H1 (cell line): ENCODE measurements at regions not wholly inside any gene's neighbourhood (a gene's known extent, or its start where the extent isn't known, plus 50 kb on each side); places are given as distances from the start of the nearest gene placed in this dataset.

Experiments
- CTCF ChIA-PET: fragments of 300-600 bp; sonication (Branson Sonifier 250); formaldehyde crosslinking; loops from one replicate; lab custom pipeline; 2021; ENCODE audit not compliant: partially characterized antibody; lab: Charles Lee
- POLR2A ChIA-PET: fragments of 300-600 bp; sonication (Branson Sonifier 250); formaldehyde crosslinking; loops from one replicate; lab custom pipeline; 2021; ENCODE audit warnings: inconsistent platforms; ENCODE audit not compliant: partially characterized antibody; lab: Charles Lee
- DNase-seq, 2 experiments: peaks; one replicate each; pipeline versions ENCODE4 v3.0.0 to v3.0.0-alpha.2; 2010 to 2022; ENCODE audit warnings: low spot score in 2 of 2, low read depth in 1 of 2, mixed read lengths in 1 of 2
- FAIRE-seq: peaks from 2 replicates; lab custom pipeline; 2011; peaks lifted over from hg19 to GRCh38; lab: Jason Lieb, UNC
- H2AFZ ChIP-seq: 2 replicates; pipeline ENCODE4 v1.8.1; 2012; ENCODE audit warnings: low read length, inconsistent platforms
- H2AK5ac ChIP-seq: 2 replicates; pipeline ENCODE4 v1.6.1; 2013; ENCODE audit warnings: low read depth, low read length
- H2BK120ac ChIP-seq: replicated peaks from 2 replicates; pipeline ENCODE3; 2013; ENCODE audit warnings: low read depth, low read length, inconsistent platforms
- H2BK12ac ChIP-seq: 2 replicates; pipeline ENCODE4 v1.6.1; 2013; ENCODE audit warnings: low read depth, low read length
- H2BK15ac ChIP-seq: 2 replicates; pipeline ENCODE4 v1.6.1; 2013; ENCODE audit warnings: low read length
- H2BK20ac ChIP-seq: 2 replicates; pipeline ENCODE4 v1.6.1; 2013; ENCODE audit warnings: low read length
- H2BK5ac ChIP-seq: 2 replicates; pipeline ENCODE4 v1.6.1; 2013; ENCODE audit warnings: low read depth, low read length
- H3K14ac ChIP-seq: 2 replicates; pipeline ENCODE4 v1.6.1; 2013; ENCODE audit warnings: inconsistent platforms; ENCODE audit not compliant: insufficient read length
- H3K18ac ChIP-seq: 2 replicates; pipeline ENCODE4 v1.6.1; 2013; ENCODE audit warnings: low read length; ENCODE audit errors: extremely low read depth
- H3K23ac ChIP-seq: 2 replicates; pipeline ENCODE4 v1.6.1; 2013; ENCODE audit warnings: inconsistent platforms; ENCODE audit not compliant: insufficient read length
- H3K23me2 ChIP-seq: 2 replicates; pipeline ENCODE4 v1.6.1; 2013; ENCODE audit warnings: low read depth, low read length
- H3K27ac ChIP-seq: 2 replicates; pipeline ENCODE4 v1.6.1; 2011; ENCODE audit warnings: low read depth, low read length, inconsistent platforms
- H3K27me3 ChIP-seq, 4 experiments: replicated peaks in 1 of 4; 1 replicate in 1 of 4; 2 replicates in 3 of 4; pipeline versions ENCODE4 v1.6.1 to v1.8.1; 2011 to 2013; ENCODE audit warnings: low read length in 3 of 4, mild to moderate bottlenecking in 3 of 4, inconsistent platforms in 2 of 4, mixed read lengths in 2 of 4, moderate library complexity in 1 of 4; ENCODE audit not compliant: control insufficient read depth in 3 of 4, insufficient read depth in 3 of 4; ENCODE audit errors: extremely low read depth in 1 of 4
- H3K36me3 ChIP-seq, 4 experiments: 2 replicates each; pipeline versions ENCODE4 v1.6.1 to v1.8.1; 2011 to 2013; ENCODE audit warnings: mild to moderate bottlenecking in 4 of 4, low read length in 3 of 4, moderate library complexity in 2 of 4, control low read depth in 1 of 4, inconsistent platforms in 1 of 4; ENCODE audit not compliant: insufficient read depth in 4 of 4, control insufficient read depth in 2 of 4
- H3K4ac ChIP-seq: replicated peaks from 2 replicates; pipeline ENCODE3; 2013; ENCODE audit warnings: low read length, low read depth, mixed read lengths, inconsistent platforms; ENCODE audit not compliant: insufficient read length
- H3K4me1 ChIP-seq, 4 experiments: replicated peaks in 1 of 4; 1 replicate in 1 of 4; 2 replicates in 3 of 4; pipeline versions ENCODE4 v1.6.1 to v1.8.1; 2011 to 2013; ENCODE audit warnings: low read length in 3 of 4, inconsistent platforms in 2 of 4, mixed read lengths in 1 of 4; ENCODE audit not compliant: insufficient read depth in 4 of 4, control insufficient read depth in 3 of 4
- H3K4me2 ChIP-seq, 2 experiments: 2 replicates each; pipeline versions ENCODE4 v1.6.1 to v1.8.1; 2011 to 2013; ENCODE audit warnings: low read depth in 2 of 2, low read length in 2 of 2, control low read depth in 1 of 2, inconsistent platforms in 1 of 2, mild to moderate bottlenecking in 1 of 2; ENCODE audit not compliant: insufficient read depth in 1 of 2
- H3K4me3 ChIP-seq, 4 experiments: fragments of 200-600, 300-600 bp in 1 of 4; sonication (generic), shearing (Covaris generic), sonication (Bioruptor Twin) in 1 of 4; 2 replicates each; pipeline versions ENCODE4 v1.5.1 to v1.8.1; 2011 to 2016; ENCODE audit warnings: low read length in 4 of 4, low read depth in 3 of 4, control low read depth in 2 of 4, inconsistent platforms in 2 of 4, mild to moderate bottlenecking in 2 of 4, mixed read lengths in 1 of 4, moderate library complexity in 1 of 4; ENCODE audit not compliant: insufficient read depth in 2 of 4; ENCODE audit errors: extremely low read depth in 1 of 4
- H3K56ac ChIP-seq: replicated peaks from 2 replicates; pipeline ENCODE3; 2013; ENCODE audit warnings: low read depth, mild to moderate bottlenecking, mixed read lengths, low read length, inconsistent platforms; ENCODE audit not compliant: insufficient read length
- H3K79me1 ChIP-seq: 2 replicates; pipeline ENCODE4 v1.6.1; 2013; ENCODE audit warnings: low read depth, low read length, control low read depth
- H3K79me2 ChIP-seq, 2 experiments: 2 replicates each; pipeline versions ENCODE4 v1.6.1 to v1.8.1; 2012 to 2013; ENCODE audit warnings: low read length in 2 of 2, mild to moderate bottlenecking in 2 of 2, inconsistent platforms in 1 of 2; ENCODE audit not compliant: insufficient read depth in 2 of 2, control insufficient read depth in 1 of 2
- H3K9ac ChIP-seq, 4 experiments: replicated peaks in 1 of 4; 1 replicate in 1 of 4; 2 replicates in 3 of 4; pipeline versions ENCODE4 v1.6.1 to v1.8.1; 2011 to 2013; ENCODE audit warnings: low read depth in 3 of 4, low read length in 3 of 4, control low read depth in 2 of 4, mild to moderate bottlenecking in 2 of 4, moderate library complexity in 2 of 4, inconsistent platforms in 1 of 4; ENCODE audit errors: extremely low read depth in 1 of 4
- H3K9me3 ChIP-seq, 2 experiments: 2 replicates each; pipeline versions ENCODE4 v1.6.1 to v1.8.1; 2012 to 2013; ENCODE audit warnings: mild to moderate bottlenecking in 2 of 2, moderate library complexity in 2 of 2, control low read depth in 1 of 2, inconsistent platforms in 1 of 2, low read depth in 1 of 2, low read length in 1 of 2, mixed read lengths in 1 of 2; ENCODE audit not compliant: insufficient read depth in 2 of 2
- H4K20me1 ChIP-seq, 2 experiments: replicated peaks in 1 of 2; 2 replicates each; pipeline versions ENCODE3 to v1.8.1; 2011 to 2013; ENCODE audit warnings: inconsistent platforms in 2 of 2, low read length in 2 of 2, mild to moderate bottlenecking in 1 of 2; ENCODE audit not compliant: insufficient read depth in 2 of 2, control insufficient read depth in 1 of 2
- H4K5ac ChIP-seq: 2 replicates; pipeline ENCODE4 v1.6.1; 2013; ENCODE audit warnings: low read length, low read depth, mixed read lengths, inconsistent platforms; ENCODE audit not compliant: insufficient read length
- H4K8ac ChIP-seq: 2 replicates; pipeline ENCODE4 v1.8.0; 2013; ENCODE audit warnings: mild to moderate bottlenecking, moderate library complexity, low read length, inconsistent platforms; ENCODE audit not compliant: insufficient read depth; ENCODE audit errors: extremely low read depth
- H4K91ac ChIP-seq: replicated peaks from 2 replicates; pipeline ENCODE3; 2013; ENCODE audit warnings: low read length, mixed read lengths, inconsistent platforms; ENCODE audit not compliant: insufficient read length
- POLR2A ChIP-seq, 2 experiments: IDR thresholded peaks; 1 replicate in 1 of 2; 2 replicates in 1 of 2; pipeline ENCODE4 v1.6.1; 2011; ENCODE audit warnings: low read depth in 2 of 2, low read length in 2 of 2, mild to moderate bottlenecking in 2 of 2; ENCODE audit errors: control extremely low read depth in 1 of 2
- TAF7 ChIP-seq: optimal IDR thresholded peaks from 2 replicates; pipeline ENCODE3; 2011; ENCODE audit warnings: low read depth, mild to moderate bottlenecking, inconsistent platforms, low read length, moderate library complexity, borderline replicate concordance
- WGBS, 2 experiments: shearing (Covaris generic) in 1 of 2; methylation state at CpG; one replicate each; pipeline versions ENCODE4 v1.1.6 to v1.1.7; 2013 to 2015; ENCODE audit warnings: low lambda C conversion rate in 2 of 2, mixed read lengths in 2 of 2, inconsistent platforms in 1 of 2, low coverage in 1 of 2, missing lambda C conversion rate in 1 of 2; ENCODE audit not compliant: insufficient replicate concordance in 2 of 2, insufficient coverage in 1 of 2, insufficient read length in 1 of 2; ENCODE audit errors: extremely low coverage in 1 of 2, missing lambda C conversion rate in 1 of 2; 5-methylcytosine and 5-hydroxymethylcytosine counted together

DNA sequence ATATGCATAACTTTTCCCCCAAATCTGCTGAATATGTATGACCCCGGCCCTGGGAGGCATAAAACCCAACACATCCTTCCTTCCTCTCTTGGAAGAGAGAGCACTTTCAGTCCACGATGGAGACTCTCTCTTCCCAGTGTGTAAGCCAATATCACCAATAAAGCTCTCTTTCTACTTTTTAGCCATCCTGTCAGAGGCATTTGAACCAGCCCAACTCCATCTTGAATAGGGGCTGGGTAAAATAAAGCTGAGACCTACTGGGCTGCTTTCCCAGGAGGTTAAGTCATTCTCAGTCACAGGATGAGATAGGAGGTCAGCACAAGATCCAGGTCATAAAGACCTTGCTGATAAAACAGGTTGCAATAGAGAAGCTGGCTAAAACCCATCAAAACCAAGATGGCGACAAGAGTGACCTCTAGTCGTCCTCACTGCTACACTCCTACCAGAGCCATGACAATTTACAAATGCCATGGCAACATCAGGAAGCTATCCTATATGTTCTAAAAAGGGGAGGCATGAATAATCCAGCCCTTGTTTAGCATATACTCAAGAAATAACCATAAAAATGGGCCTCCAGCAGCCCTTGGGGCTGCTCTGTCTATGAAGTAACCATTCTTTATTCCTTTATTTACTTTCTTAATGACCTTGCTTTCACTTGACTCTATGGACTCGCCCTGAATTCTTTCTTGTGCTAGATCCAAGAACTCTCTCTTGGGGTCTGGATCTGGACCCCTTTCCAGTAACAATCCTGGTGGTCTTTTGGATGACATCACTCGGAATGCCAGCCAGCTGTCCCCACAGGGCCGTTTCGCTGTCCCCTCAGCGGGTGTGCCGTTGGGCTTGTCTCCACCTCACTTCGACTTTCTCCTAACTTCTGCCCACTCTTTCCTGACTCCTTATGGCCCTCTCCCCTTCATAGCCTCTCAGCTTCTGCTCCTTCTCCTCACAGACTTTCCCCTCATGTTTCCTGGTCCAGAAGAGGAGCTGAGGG, 53.4 kb upstream of the NKD1 start:
- ChIA-PET POLR2A (no interaction called here), CTCF (interaction anchor here (0.6 to 1.8 kb wide), 7 partner anchors 9 to 99 kb away, joined by 3 to 6 read pairs (median 4); no protein-coding TSS in a partner anchor)
- H3K18ac ChIP-seq, result no peak overlapping the region
- no peak overlapping the region for H4K91ac ChIP-seq
- H3K36me3 ChIP-seq, result no peaks in the 10 kb centered on the region
- H3K79me2 ChIP-seq, result no peaks in the 10 kb centered on the region
- FAIRE-seq, result no peak
- H3K27ac ChIP-seq, result no peak overlapping the region
- H4K8ac ChIP-seq, result no peak overlapping the region
- 90% methylated on average over 11 of the region's 11 CpGs; no CpG with 5 or more reads in 1 of the 2 experiments for WGBS, 2 experiments
- H3K79me1 ChIP-seq, result no peaks in the 10 kb centered on the region
- DNase-seq, result no peak
- H3K4me2 ChIP-seq, result no peak overlapping the region
- no peaks in the 10 kb centered on the region for H3K23me2 ChIP-seq
- no peak overlapping the region for H3K4me3 ChIP-seq
- no peak overlapping the region for H2BK15ac ChIP-seq
- H2BK12ac ChIP-seq, result no peak overlapping the region
- no peak overlapping the region for H3K14ac ChIP-seq
- no peak overlapping the region for H4K5ac ChIP-seq
- H3K4ac ChIP-seq, result no peak overlapping the region
- H3K23ac ChIP-seq, result no peak overlapping the region
- no peak overlapping the region for H2BK120ac ChIP-seq
- peaks cover 0 to 3% (median 0%) of the 10 kb centered on the region in 4 experiments; a peak in 2 of 7 replicates for H3K4me1 ChIP-seq
- no peak overlapping the region for H2BK5ac ChIP-seq
- H2BK20ac ChIP-seq, result no peak overlapping the region
- no peaks in the 10 kb centered on the region for H4K20me1 ChIP-seq
- no peak overlapping the region for H2AFZ ChIP-seq
- H3K56ac ChIP-seq, result no peak overlapping the region
- H2AK5ac ChIP-seq, result no peak overlapping the region
- no peaks in the 10 kb centered on the region; a peak in 1 of 4 replicates for H3K9me3 ChIP-seq
- H3K27me3 ChIP-seq, result no peaks in the 10 kb centered on the region
- H3K9ac ChIP-seq, result no peak overlapping the region
- TF ChIP-seq TAF7 (no peak), POLR2A (IDR thresholded peaks at IDR 0.05; ENCODE audit: control extremely low read depth in 1 of 2, low read depth in 2 of 2, low read length in 2 of 2) (no peak)
